OCI-M1 (cell line): ENCODE measurements at regions not wholly inside any gene's neighbourhood (a gene's known extent, or its start where the extent isn't known, plus 50 kb on each side); places are given as distances from the start of the nearest gene placed in this dataset.
A peak's percentile ranks its signal among the peaks of the same experiment; 100 is the strongest.
"Not testable (repeated sequence)": the region's sequence is repeated elsewhere in the genome, so short reads cannot be mapped to it uniquely, and the experiment has no call there.

ENCODE experiments used
- DNase-seq: peaks from one replicate; lab custom pipeline; 2025; lab: John Stamatoyannopoulos, UW

GRCh38 chr4:147102596-147102995 lies 156.9 kb upstream of the TTC29 start:
- DNase-seq, result no peak

- DNase-seq, result no peak
Measured at GRCh38 chr4:147103403-147103946, 157.8 kb upstream of the TTC29 start.

DNA sequence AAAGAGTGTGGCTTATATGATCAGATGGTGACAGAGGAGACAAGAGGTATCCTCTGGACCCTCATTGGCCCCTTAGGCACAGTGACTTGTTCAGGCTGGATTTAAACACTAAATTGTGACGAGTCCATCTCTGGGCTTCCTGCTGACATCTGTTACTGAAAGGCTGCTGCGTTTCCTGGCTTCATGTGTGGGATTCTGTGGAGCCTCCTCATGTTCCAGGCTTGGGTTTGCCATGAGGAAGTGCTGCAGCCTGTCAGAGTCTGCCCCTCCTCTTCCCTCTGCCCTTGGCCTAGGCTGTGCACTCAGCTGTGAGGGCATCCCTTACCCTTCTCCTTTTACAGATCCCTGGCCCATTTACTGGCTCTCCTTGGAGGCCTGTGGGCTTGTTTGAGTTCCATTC lies 159.1 kb upstream of the TTC29 start:
- DNase-seq, result no peak

DNA sequence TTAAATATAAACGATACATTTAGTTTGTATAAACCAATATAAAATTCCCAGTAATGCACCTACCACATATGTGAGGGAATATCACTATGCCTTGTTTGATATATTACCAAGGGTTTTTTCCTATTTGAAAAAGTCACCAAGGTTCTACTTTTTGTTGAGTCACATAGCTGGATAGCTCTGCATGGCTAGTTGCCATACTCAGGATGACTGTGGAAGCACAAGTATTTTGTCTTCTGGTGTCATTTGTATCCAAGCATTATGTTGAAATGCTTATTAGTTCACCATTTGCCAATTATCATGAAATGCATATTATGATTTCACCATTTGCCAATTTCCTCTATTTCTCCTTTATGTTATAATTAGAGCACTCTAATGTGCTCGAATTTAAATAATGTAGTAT lies 162.7 kb upstream of the TTC29 start:
- no peak for DNase-seq

DNA sequence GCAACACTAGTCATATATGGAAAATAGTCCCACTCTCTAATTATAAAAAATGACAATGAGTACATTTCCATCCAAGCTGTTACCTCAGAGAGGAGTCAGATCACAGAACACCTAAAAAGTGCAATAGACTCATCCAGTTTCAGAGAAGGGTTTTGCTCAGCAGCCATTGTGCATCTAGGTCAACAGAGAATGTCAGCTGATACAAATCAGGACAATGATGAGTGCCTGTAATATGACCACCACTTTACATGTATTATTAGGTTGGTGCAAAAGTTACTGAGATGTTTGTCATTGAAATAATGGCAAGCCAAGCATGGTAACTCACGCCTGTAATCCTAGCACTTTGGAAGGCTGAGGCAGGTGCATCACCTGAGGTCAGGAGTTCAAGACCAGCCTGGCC lies 164.1 kb upstream of the TTC29 start:
- no peak for DNase-seq

GRCh38 chr4:147110473-147111367 lies 165.1 kb upstream of the TTC29 start:
- DNase-seq, result peak; percentile 31

GRCh38 chr4:147112196-147112595 lies 166.5 kb upstream of the TTC29 start:
- not testable (repeated sequence) for DNase-seq

GRCh38 chr4:147117431-147117830 lies 171.8 kb upstream of the TTC29 start:
- DNase-seq, result peak; percentile 29

GRCh38 chr4:147118528-147118927 lies 172.9 kb upstream of the TTC29 start:
- DNase-seq, result peak; percentile 27

DNA sequence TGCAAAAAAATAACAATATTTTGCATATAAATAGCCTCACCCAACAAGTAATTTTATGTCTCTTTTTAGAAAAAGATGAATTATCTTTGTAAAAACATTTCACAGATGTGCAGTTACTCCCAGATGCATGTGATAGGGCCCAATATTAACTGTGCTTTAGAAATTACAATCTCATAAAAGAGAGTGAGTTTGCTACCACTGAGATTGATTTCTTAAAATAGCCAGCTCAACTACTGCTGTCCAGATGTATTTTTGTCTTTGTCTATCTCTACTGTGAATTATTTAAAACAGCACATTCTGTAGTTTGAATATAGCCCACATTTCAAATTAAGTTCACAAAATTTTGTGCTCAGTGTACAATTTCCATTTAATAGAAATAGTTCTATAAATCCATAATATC lies 177.0 kb upstream of the TTC29 start:
- no peak for DNase-seq

- DNase-seq, result no peak
Measured at GRCh38 chr4:147123146-147123545, 177.5 kb upstream of the TTC29 start.

DNA sequence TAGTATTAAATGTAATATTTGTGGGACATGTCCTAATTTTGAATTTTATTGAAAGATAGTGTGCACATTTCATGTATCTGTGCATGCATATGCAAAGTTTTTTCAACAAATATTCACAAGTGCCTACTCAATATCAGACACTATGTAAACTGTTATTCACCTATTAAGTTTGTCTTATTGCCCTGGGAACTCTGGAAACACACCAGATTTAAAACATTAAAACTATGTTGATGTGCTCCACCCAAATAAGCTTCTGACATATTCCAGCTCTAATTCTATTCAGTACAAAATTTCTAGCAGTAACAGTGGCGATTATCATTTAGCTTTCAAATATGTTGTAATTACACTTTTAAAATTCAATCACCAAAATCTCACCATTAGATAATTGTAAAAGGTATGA lies 183.1 kb upstream of the TTC29 start:
- DNase-seq, result no peak

DNA sequence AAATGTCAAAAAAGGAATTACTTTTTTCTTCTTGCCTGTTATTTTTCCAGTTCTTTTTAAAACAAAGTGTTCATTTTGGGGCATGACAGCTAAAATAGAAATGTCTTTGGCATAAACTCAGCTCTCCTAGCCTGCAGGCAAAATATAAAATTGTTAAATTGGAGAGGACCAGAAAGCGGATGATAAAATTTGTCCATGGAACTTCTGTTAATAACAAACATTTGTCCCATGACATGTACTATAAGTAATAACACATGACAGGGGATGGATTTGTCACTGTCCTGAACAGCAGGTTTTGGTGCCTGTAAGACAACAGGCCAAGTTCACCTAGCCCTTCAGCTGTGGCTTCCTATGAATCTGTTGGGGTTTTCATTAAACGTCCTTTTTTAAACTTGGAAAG lies 184.0 kb upstream of the TTC29 start:
- DNase-seq, result no peak

DNA sequence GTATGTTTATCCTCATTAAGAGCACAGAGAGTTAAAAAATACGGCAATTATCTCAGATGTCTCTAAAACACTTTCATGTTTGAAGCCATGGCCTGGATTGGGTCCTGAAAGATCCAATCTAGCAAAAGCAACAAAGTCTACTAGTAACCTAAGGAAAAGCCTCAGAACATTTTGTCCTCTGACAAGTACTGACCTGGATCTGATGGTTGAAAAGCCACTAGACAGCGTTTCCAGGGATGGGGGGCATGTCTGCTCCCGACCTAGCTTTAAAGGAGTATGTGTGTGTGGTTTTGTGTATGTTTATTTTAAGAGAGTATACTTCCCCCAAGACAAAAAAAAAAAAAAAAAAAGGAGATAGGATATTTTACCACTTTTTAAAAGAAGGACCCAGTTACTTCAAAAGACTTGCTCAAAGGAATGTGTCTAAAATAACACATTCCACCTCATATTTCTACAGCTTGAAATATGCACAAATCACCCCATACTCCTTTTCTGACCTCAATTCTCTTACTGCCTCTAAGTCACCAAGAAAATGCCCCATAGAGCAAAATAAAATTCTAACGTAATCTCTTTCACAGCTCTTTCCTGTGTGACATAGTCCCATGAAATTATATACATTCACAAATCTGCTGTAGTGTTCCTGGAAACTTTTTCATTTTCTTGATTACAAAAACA lies 189.0 kb upstream of the TTC29 start:
- DNase-seq, result no peak

- no peak for DNase-seq
Measured at GRCh38 chr4:147136310-147136709, 190.6 kb upstream of the TTC29 start.

DNA sequence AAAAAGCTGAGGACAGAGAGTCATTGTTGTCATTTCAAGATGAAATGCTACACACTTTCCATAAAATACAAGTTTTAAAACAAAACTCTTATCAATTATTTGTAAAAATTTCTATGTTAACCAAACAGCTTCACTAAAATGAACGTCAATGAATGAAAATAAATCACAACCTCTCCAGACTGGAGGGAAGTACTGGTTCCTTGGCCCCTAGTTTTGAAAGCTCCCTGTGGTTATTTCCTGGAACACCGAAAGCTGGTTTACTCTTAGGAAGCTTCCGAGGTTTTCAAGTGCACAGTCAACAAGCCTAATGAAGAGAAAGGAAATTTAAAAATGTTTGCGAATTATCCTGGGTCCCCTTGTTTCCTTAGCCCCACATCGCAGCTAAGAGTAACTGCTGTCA lies 191.1 kb upstream of the TTC29 start:
- DNase-seq, result no peak

GRCh38 chr4:147137280-147137679 lies 191.6 kb upstream of the TTC29 start:
- DNase-seq, result no peak

DNA sequence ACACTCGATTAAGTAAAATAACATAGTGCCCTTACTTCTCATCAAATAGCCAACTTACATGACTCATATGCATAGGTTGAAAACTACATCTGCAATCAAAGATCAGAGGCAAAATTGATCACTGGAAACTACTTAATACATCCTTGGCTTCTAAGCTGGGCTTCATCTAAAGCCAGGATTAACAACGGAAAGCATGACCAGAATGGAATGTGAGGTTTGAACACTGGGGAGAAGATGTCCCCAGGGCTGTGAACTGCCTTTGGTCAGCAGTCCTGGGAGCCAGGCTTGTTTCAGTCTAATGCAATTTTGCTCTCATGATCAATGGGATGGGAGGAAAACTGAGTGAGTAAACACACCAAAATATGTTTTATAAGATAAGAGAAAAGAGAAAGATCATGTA lies 192.5 kb upstream of the TTC29 start:
- DNase-seq, result peak; percentile 34

GRCh38 chr4:147139455-147140198 lies 194.0 kb upstream of the TTC29 start:
- no peak for DNase-seq

DNA sequence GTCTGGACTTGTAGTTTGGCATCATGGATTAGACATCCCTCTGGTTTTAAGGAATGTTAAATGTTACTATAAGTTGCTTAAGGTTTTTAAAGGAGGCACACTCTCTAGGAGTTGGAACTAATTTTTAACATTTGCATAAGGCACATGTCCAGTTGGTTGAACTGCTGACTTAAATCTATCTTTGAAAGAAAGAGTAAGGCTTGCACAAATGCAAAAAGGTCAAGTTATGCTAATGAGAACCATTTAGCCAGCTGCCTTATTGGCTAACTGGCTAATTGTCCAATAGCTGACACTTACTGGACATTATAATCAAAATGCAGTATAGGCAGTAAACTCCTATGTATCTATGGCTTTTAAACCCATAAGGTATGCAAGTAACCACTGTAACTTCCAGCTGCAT lies 206.1 kb upstream of the TTC29 start:
- no peak for DNase-seq

DNA sequence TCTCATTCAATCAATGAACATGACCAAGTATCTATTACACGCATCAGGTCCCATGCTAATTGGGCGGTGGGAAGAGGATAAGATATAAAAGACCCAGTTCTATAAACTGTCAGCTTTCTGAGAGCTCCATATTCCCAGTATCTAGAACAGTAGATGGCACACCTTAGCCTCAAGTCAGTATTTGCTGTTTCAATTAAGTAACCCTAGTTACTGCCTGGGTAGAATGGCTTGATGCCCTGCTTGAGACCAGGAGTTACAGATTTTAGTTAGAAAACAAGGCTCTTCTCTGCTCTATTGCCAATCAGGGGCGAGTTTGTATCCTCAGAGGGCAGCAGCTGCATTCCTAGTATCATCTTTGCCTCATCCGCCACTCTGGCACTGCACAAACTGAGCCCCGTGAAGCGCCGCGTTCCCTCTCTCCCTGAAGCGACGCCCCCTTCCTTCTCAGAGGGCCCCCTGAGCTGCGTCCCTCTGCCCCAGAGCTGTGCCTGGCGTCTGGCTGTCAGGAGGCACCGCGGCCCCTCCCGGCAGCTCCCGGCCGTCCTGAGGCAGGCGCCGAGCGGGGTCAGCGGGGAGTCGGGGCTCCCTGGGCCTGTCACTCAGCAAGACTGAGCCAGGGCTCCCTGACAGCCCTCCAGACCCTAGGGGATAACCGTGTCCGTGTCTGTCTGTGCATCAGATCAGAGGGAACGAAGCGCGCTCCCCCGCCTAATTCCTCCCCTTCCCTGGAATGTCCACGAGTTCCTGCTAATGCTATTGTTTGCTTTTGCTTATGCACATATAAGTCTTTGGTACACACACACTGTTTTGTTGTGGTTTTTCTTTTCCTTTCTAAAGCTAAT lies 212.4 kb upstream of the TTC29 start:
- peak; percentile 22 for DNase-seq
